Naive thymus-derived CD4-positive, alpha-beta T cell (primary cell): ENCODE measurements at regions not wholly inside any gene's neighbourhood (a gene's known extent, or its start where the extent isn't known, plus 50 kb on each side); places are given as distances from the start of the nearest gene placed in this dataset.

Experiments used
- ATAC-seq: fragments of 150-1000 bp; cut with Tn5 transposase; 2 replicates; pipeline ENCODE4 v1.10.0; 2021; ENCODE audit warnings: mild to moderate bottlenecking, moderate library complexity
- CTCF ChIA-PET: fragments of 350-600 bp; sonication (Branson Sonifier 250); formaldehyde crosslinking; loops from one replicate; lab custom pipeline; 2021; ENCODE audit warnings: antibody characterized with exemption; lab: Charles Lee
- POLR2A ChIA-PET: fragments of 350-600 bp; sonication (Branson Sonifier 250); formaldehyde crosslinking; loops from one replicate; lab custom pipeline; 2021; ENCODE audit warnings: antibody characterized with exemption, inconsistent platforms; lab: Charles Lee
- DNase-seq, 9 donors: peaks; one replicate each; pipeline versions ENCODE4 v3.0.0 to v3.0.0-alpha.2; 2020 to 2022; ENCODE audit warnings: mixed read lengths in 1 of 9
- H3K27ac ChIP-seq: one replicate; pipeline ENCODE4 v1.7.0; 2013; ENCODE audit warnings: mild to moderate bottlenecking, low read depth, low read length, moderate library complexity
- H3K27me3 ChIP-seq, 2 donors: one replicate each; pipeline ENCODE4 v1.7.0; 2013; ENCODE audit warnings: low read length in 2 of 2, mild to moderate bottlenecking in 2 of 2, moderate library complexity in 2 of 2; ENCODE audit not compliant: control insufficient read depth in 2 of 2, insufficient read depth in 2 of 2
- H3K36me3 ChIP-seq, 3 experiments: 1 replicate in 2 of 3; 2 replicates in 1 of 3; pipeline ENCODE4 v1.7.0; 2013; ENCODE audit warnings: low read length in 3 of 3, mild to moderate bottlenecking in 3 of 3, moderate library complexity in 1 of 3; ENCODE audit not compliant: insufficient read depth in 3 of 3, control insufficient read depth in 2 of 3
- H3K4me1 ChIP-seq, 2 donors: one replicate each; pipeline ENCODE4 v1.7.0; 2013; ENCODE audit warnings: low read length in 2 of 2, mild to moderate bottlenecking in 2 of 2, moderate library complexity in 1 of 2; ENCODE audit not compliant: control insufficient read depth in 2 of 2, insufficient read depth in 2 of 2
- H3K4me3 ChIP-seq: 2 replicates; pipeline ENCODE4 v1.7.0; 2013; ENCODE audit warnings: mild to moderate bottlenecking, low read length
- H3K9me3 ChIP-seq, 3 experiments: 1 replicate in 2 of 3; 2 replicates in 1 of 3; pipeline ENCODE4 v1.7.0; 2013; ENCODE audit warnings: low read length in 3 of 3; ENCODE audit not compliant: control insufficient read depth in 2 of 3
- H3K27ac Mint-ChIP-seq, 9 donors: one replicate each; pipeline ENCODE4 v1.8.0; 2020 to 2022; ENCODE audit warnings: mixed read lengths in 9 of 9, mild to moderate bottlenecking in 8 of 9, moderate library complexity in 5 of 9, inconsistent platforms in 2 of 9
- H3K27me3 Mint-ChIP-seq, 5 donors: one replicate each; pipeline ENCODE4 v1.8.0; 2021 to 2022; ENCODE audit warnings: mixed read lengths in 5 of 5, mild to moderate bottlenecking in 1 of 5
- H3K36me3 Mint-ChIP-seq, 5 donors: one replicate each; pipeline ENCODE4 v1.8.0; 2020 to 2022; ENCODE audit warnings: mixed read lengths in 5 of 5, mild to moderate bottlenecking in 3 of 5, inconsistent platforms in 1 of 5
- H3K4me1 Mint-ChIP-seq, 7 donors: one replicate each; pipeline ENCODE4 v1.8.0; 2020 to 2022; ENCODE audit warnings: mixed read lengths in 7 of 7, mild to moderate bottlenecking in 3 of 7, inconsistent platforms in 1 of 7
- H3K4me3 Mint-ChIP-seq, 10 donors: one replicate each; pipeline ENCODE4 v1.8.0; 2020 to 2022; ENCODE audit warnings: mild to moderate bottlenecking in 10 of 10, mixed read lengths in 10 of 10, moderate library complexity in 6 of 10, inconsistent platforms in 2 of 10
- H3K9me3 Mint-ChIP-seq, 11 donors: one replicate each; pipeline ENCODE4 v1.8.0; 2020 to 2022; ENCODE audit warnings: mixed read lengths in 11 of 11, mild to moderate bottlenecking in 4 of 11, inconsistent platforms in 1 of 11, moderate library complexity in 1 of 11
- intact Hi-C, 2 donors: fragments of 100-400 bp; cut with micrococcal nuclease; formaldehyde crosslinking; loops; one replicate each; pipeline ENCODE4 v1.15.1; 2023

- no peak overlapping the region for H3K4me3 Mint-ChIP-seq
- POLR2A ChIA-PET = no interaction called here
These were observed 314.1 kb upstream of the ATP10B start for GRCh38 chr5:161165998-161166660.

GRCh38 chr5:161157925-161158324, 305.9 kb upstream of the ATP10B start:
- no peaks in the 10 kb centered on the region for H3K36me3 ChIP-seq
- H3K4me1 ChIP-seq = no peaks in the 10 kb centered on the region
- intact Hi-C loops = no loop called here
- Mint-ChIP-seq H3K27ac (no peak overlapping the region), H3K4me3 (no peak overlapping the region), H3K36me3 (no peaks in the 10 kb centered on the region), H3K4me1 (no peaks in the 10 kb centered on the region), H3K9me3 (peaks cover 2 to 21% (median 4%) of the 10 kb centered on the region in 11 donors), H3K27me3 (peaks cover 0 to 2% (median 0%) of the 10 kb centered on the region in 5 donors)
- no peaks in the 10 kb centered on the region for H3K27me3 ChIP-seq
- H3K4me3 ChIP-seq = no peak overlapping the region
- H3K9me3 ChIP-seq = no peaks in the 10 kb centered on the region
- ATAC-seq = no peak
- H3K27ac ChIP-seq = no peak overlapping the region
- ChIA-PET POLR2A (no interaction called here), CTCF (no interaction called here)
- no peak for DNase-seq

More at GRCh38 chr5:161165998-161166660, 314.1 kb upstream of the ATP10B start:
- no peaks in the 10 kb centered on the region for H3K27me3 Mint-ChIP-seq
- Histone ChIP-seq H3K27ac (no peak overlapping the region), H3K4me3 (no peak overlapping the region), H3K36me3 (no peaks in the 10 kb centered on the region), H3K4me1 (no peaks in the 10 kb centered on the region), H3K27me3 (no peaks in the 10 kb centered on the region), H3K9me3 (no peaks in the 10 kb centered on the region)
- H3K4me1 Mint-ChIP-seq = no peaks in the 10 kb centered on the region
- H3K27ac Mint-ChIP-seq = no peak overlapping the region
- DNase-seq (no peak), ATAC-seq (no peak)
- CTCF ChIA-PET = no interaction called here
- peaks cover 0 to 8% (median 1%) of the 10 kb centered on the region in 11 donors for H3K9me3 Mint-ChIP-seq
- intact Hi-C loops = no loop called here
- no peaks in the 10 kb centered on the region for H3K36me3 Mint-ChIP-seq

- H3K4me3 ChIP-seq = no peak overlapping the region
- POLR2A ChIA-PET = no interaction called here
- H3K9me3 ChIP-seq = no peaks in the 10 kb centered on the region
- intact Hi-C loops = no loop called here
- CTCF ChIA-PET = no interaction called here
- Mint-ChIP-seq H3K36me3 (no peaks in the 10 kb centered on the region), H3K27me3 (peaks cover 0 to 13% (median 0%) of the 10 kb centered on the region in 5 donors), H3K4me1 (no peaks in the 10 kb centered on the region), H3K9me3 (peaks cover 2 to 29% (median 4%) of the 10 kb centered on the region in 11 donors), H3K27ac (no peak overlapping the region), H3K4me3 (no peak overlapping the region)
- no peaks in the 10 kb centered on the region for H3K27me3 ChIP-seq
- H3K36me3 ChIP-seq = no peaks in the 10 kb centered on the region
- DNase-seq = no peak
- ATAC-seq = no peak
- H3K27ac ChIP-seq = no peak overlapping the region
- no peaks in the 10 kb centered on the region for H3K4me1 ChIP-seq
These were observed 303.4 kb upstream of the ATP10B start for GRCh38 chr5:161155451-161155850.

- ATAC-seq = no peak
- Histone ChIP-seq H3K9me3 (no peaks in the 10 kb centered on the region), H3K36me3 (no peaks in the 10 kb centered on the region), H3K27ac (no peak overlapping the region), H3K4me3 (no peak overlapping the region), H3K27me3 (no peaks in the 10 kb centered on the region), H3K4me1 (no peaks in the 10 kb centered on the region)
- DNase-seq = no peak
- H3K9me3 Mint-ChIP-seq = peaks cover 2 to 25% (median 5%) of the 10 kb centered on the region in 11 donors
- peaks cover 0 to 13% (median 0%) of the 10 kb centered on the region in 5 donors for H3K27me3 Mint-ChIP-seq
- H3K4me1 Mint-ChIP-seq = no peaks in the 10 kb centered on the region
- ChIA-PET POLR2A (no interaction called here), CTCF (no interaction called here)
- intact Hi-C loops = no loop called here
- H3K4me3 Mint-ChIP-seq = no peak overlapping the region
- no peaks in the 10 kb centered on the region for H3K36me3 Mint-ChIP-seq
- H3K27ac Mint-ChIP-seq = no peak overlapping the region
These were observed 300.5 kb upstream of the ATP10B start for GRCh38 chr5:161152415-161152940.

GRCh38 chr5:161150441-161150988, 298.5 kb upstream of the ATP10B start:
- H3K9me3 ChIP-seq = no peaks in the 10 kb centered on the region
- no peaks in the 10 kb centered on the region for H3K4me1 Mint-ChIP-seq
- peaks cover 0 to 22% (median 4%) of the 10 kb centered on the region in 11 donors for H3K9me3 Mint-ChIP-seq
- no peaks in the 10 kb centered on the region for H3K27me3 ChIP-seq
- H3K27me3 Mint-ChIP-seq = peaks cover 0 to 13% (median 0%) of the 10 kb centered on the region in 5 donors
- H3K4me3 ChIP-seq = no peak overlapping the region
- intact Hi-C loops = no loop called here
- ATAC-seq (no peak), DNase-seq (no peak)
- H3K27ac ChIP-seq = no peak overlapping the region
- no peaks in the 10 kb centered on the region for H3K36me3 ChIP-seq
- no peak overlapping the region for H3K27ac Mint-ChIP-seq
- ChIA-PET CTCF (no interaction called here), POLR2A (interaction anchor here (0.6 kb wide), 1 partner anchor 521 kb away, joined by 4 read pairs; no protein-coding TSS in a partner anchor)
- no peaks in the 10 kb centered on the region for H3K4me1 ChIP-seq
- H3K36me3 Mint-ChIP-seq = no peaks in the 10 kb centered on the region
- H3K4me3 Mint-ChIP-seq = no peak overlapping the region

- peaks cover 0 to 13% (median 0%) of the 10 kb centered on the region in 5 donors for H3K27me3 Mint-ChIP-seq
These were observed 297.1 kb upstream of the ATP10B start for GRCh38 chr5:161149078-161149477.

More at GRCh38 chr5:161149078-161149477, 297.1 kb upstream of the ATP10B start:
- Mint-ChIP-seq H3K27ac (no peak overlapping the region), H3K4me3 (no peak overlapping the region), H3K9me3 (peaks cover 0 to 22% (median 4%) of the 10 kb centered on the region in 11 donors), H3K36me3 (no peaks in the 10 kb centered on the region), H3K4me1 (no peaks in the 10 kb centered on the region)
- Histone ChIP-seq H3K4me1 (no peaks in the 10 kb centered on the region), H3K36me3 (no peaks in the 10 kb centered on the region), H3K27me3 (no peaks in the 10 kb centered on the region), H3K9me3 (no peaks in the 10 kb centered on the region), H3K4me3 (no peak overlapping the region), H3K27ac (no peak overlapping the region)
- ChIA-PET POLR2A (no interaction called here), CTCF (no interaction called here)
- intact Hi-C loops = no loop called here
- ATAC-seq (no peak), DNase-seq (no peak)
